ENCODE measurements at regions not wholly inside any gene's neighbourhood (a gene's known extent, or its start where the extent isn't known, plus 50 kb on each side); places are given as distances from the start of the nearest gene placed in this dataset.

- Histone ChIP-seq H3K4me1 (ENCODE audit: insufficient read depth, low read length) (no peaks in the 10 kb centered on the region), H3K56ac (ENCODE audit: insufficient read length, low read depth, low read length) (no peak overlapping the region), H3K79me1 (ENCODE audit: insufficient read depth, low read depth, low read length, poor library complexity, severe bottlenecking) (no peaks in the 10 kb centered on the region), H3K18ac (ENCODE audit: insufficient read length, low read depth, low read length) (no peak overlapping the region), H2BK15ac (ENCODE audit: low read depth, low read length) (no peak overlapping the region), H2AFZ (ENCODE audit: low read length) (no peak overlapping the region), H4K8ac (replicated peaks; ENCODE audit: insufficient read length, low read depth, low read length) (no peak overlapping the region), H3K27ac (ENCODE audit: insufficient read length, low read depth, low read length) (no peak overlapping the region), H3K4me2 (ENCODE audit: insufficient read depth, insufficient read length, low read length) (no peak overlapping the region), H3T11ph (ENCODE audit: low read length) (no peak overlapping the region), H3K9me3 (ENCODE audit: control insufficient read depth, low read depth, low read length) (no peaks in the 10 kb centered on the region), H4K20me1 (ENCODE audit: control insufficient read depth, insufficient read depth, insufficient read length) (no peaks in the 10 kb centered on the region), H3K14ac (ENCODE audit: insufficient read depth, low read length) (no peak overlapping the region), H2BK20ac (ENCODE audit: low read depth, low read length, poor library complexity, severe bottlenecking) (no peak overlapping the region), H2AK5ac (ENCODE audit: insufficient read length, low read length) (no peak overlapping the region), H3K23ac (ENCODE audit: insufficient read length, low read depth, low read length) (no peak overlapping the region), H2BK5ac (ENCODE audit: insufficient read length, low read length) (no peak overlapping the region), H3K23me2 (ENCODE audit: insufficient read length, low read depth, low read length, poor library complexity, severe bottlenecking) (no peaks in the 10 kb centered on the region), H4K5ac (ENCODE audit: insufficient read length, low read depth, low read length) (no peak overlapping the region), H3K9ac (ENCODE audit: extremely low read depth, insufficient read length, low read length) (no peak overlapping the region), H3K4ac (ENCODE audit: low read depth, low read length) (no peak overlapping the region), H4K91ac (ENCODE audit: insufficient read length, low read depth, low read length) (no peak overlapping the region), H3K79me2 (ENCODE audit: insufficient read depth, low read length) (no peaks in the 10 kb centered on the region), H2BK120ac (ENCODE audit: low read depth, low read length, poor library complexity, severe bottlenecking) (no peak overlapping the region), H3K27me3 (ENCODE audit: insufficient read depth, low read length) (no peaks in the 10 kb centered on the region), H2BK12ac (ENCODE audit: insufficient read length, low read depth, low read length) (no peak overlapping the region)
- Mint-ChIP-seq H3K36me3 (ENCODE audit: insufficient read depth in 1 of 3, low read depth in 3 of 3) (no peaks in the 10 kb centered on the region), H3K4me1 (peaks cover 18 to 20% of the 10 kb centered on the region in 2 experiments), H3K9me3 (no peaks in the 10 kb centered on the region), H3K27ac (peak overlapping the region in 2 of 3 experiments; percentile 51; a peak in 2 of 7 replicates), H3K4me3 (no peak overlapping the region), H3K27me3 (ENCODE audit: low read depth) (no peaks in the 10 kb centered on the region)
- DNase-seq, result no peak
- WGBS (ENCODE audit: extremely low coverage, insufficient read length, low lambda C conversion rate), result no CpG with 5 or more reads among the region's 20 CpGs
- no peak for TF ChIP-seq CTCF (conservative IDR thresholded peaks at IDR 0.05)
These were observed 243.6 kb upstream of the SORL1-AS1 start for GRCh38 chr11:121696177-121696871.
